ENCODE measurements at regions not wholly inside any gene's neighbourhood (a gene's known extent, or its start where the extent isn't known, plus 50 kb on each side); places are given as distances from the start of the nearest gene placed in this dataset.

GRCh38 chr6:14470101-14470500 lies 352.5 kb downstream of the CD83 start:
- Histone ChIP-seq H3K4me3 (no peak overlapping the region), H3K36me3 (replicated peaks; ENCODE audit: insufficient read depth, low read depth) (no peaks in the 10 kb centered on the region), H3K9me3 (ENCODE audit: low read depth) (no peaks in the 10 kb centered on the region), H3K79me2 (no peaks in the 10 kb centered on the region), H2AFZ (no peak overlapping the region), H3K4me2 (no peak overlapping the region), H3K27ac (no peak overlapping the region), H4K20me1 (ENCODE audit: insufficient read depth, poor library complexity, severe bottlenecking) (no peaks in the 10 kb centered on the region), H3K27me3 (no peaks in the 10 kb centered on the region), H3K9me2 (replicated peaks; ENCODE audit: insufficient read depth) (no peaks in the 10 kb centered on the region), H3K4me1 (ENCODE audit: insufficient read depth) (no peaks in the 10 kb centered on the region)
- DNase-seq (ENCODE audit: low spot score) = no peak
- 77% methylated on average over 3 of the region's 3 CpGs for WGBS (ENCODE audit: low lambda C conversion rate, missing lambda C conversion rate)
- TF ChIP-seq EZH2 (IDR thresholded peaks at IDR 0.05; ENCODE audit: borderline replicate concordance) (no peak), EZH2phosphoT487 (IDR thresholded peaks at IDR 0.05; ENCODE audit: low read depth, severe bottlenecking, unreplicated experiment) (no peak), CTCF (IDR thresholded peaks at IDR 0.05; ENCODE audit: poor library complexity) (no peak)

GRCh38 chr6:14470671-14471070 lies 353.1 kb downstream of the CD83 start:
- Histone ChIP-seq H3K36me3 (replicated peaks; ENCODE audit: insufficient read depth, low read depth) (no peaks in the 10 kb centered on the region), H2AFZ (no peak overlapping the region), H3K79me2 (no peaks in the 10 kb centered on the region), H3K27me3 (no peaks in the 10 kb centered on the region), H3K4me2 (no peak overlapping the region), H3K9me3 (ENCODE audit: low read depth) (no peaks in the 10 kb centered on the region), H3K4me3 (no peak overlapping the region), H3K27ac (no peak overlapping the region), H3K9me2 (replicated peaks; ENCODE audit: insufficient read depth) (no peaks in the 10 kb centered on the region), H4K20me1 (ENCODE audit: insufficient read depth, poor library complexity, severe bottlenecking) (no peaks in the 10 kb centered on the region), H3K4me1 (ENCODE audit: insufficient read depth) (no peaks in the 10 kb centered on the region)
- WGBS (ENCODE audit: low lambda C conversion rate, missing lambda C conversion rate) = 64% methylated on average over 3 of the region's 3 CpGs
- TF ChIP-seq EZH2phosphoT487 (IDR thresholded peaks at IDR 0.05; ENCODE audit: low read depth, severe bottlenecking, unreplicated experiment) (no peak), CTCF (IDR thresholded peaks at IDR 0.05; ENCODE audit: poor library complexity) (no peak), EZH2 (IDR thresholded peaks at IDR 0.05; ENCODE audit: borderline replicate concordance) (no peak)
- DNase-seq (ENCODE audit: low spot score) = no peak

- Histone ChIP-seq H3K36me3 (replicated peaks; ENCODE audit: insufficient read depth, low read depth) (no peaks in the 10 kb centered on the region), H4K20me1 (ENCODE audit: insufficient read depth, poor library complexity, severe bottlenecking) (no peaks in the 10 kb centered on the region), H3K27me3 (no peaks in the 10 kb centered on the region), H3K4me2 (no peak overlapping the region), H3K4me1 (ENCODE audit: insufficient read depth) (peaks cover 7% of the 10 kb centered on the region), H2AFZ (no peak overlapping the region), H3K9me2 (replicated peaks; ENCODE audit: insufficient read depth) (no peaks in the 10 kb centered on the region), H3K27ac (no peak overlapping the region), H3K9me3 (ENCODE audit: low read depth) (no peaks in the 10 kb centered on the region), H3K79me2 (no peaks in the 10 kb centered on the region), H3K4me3 (no peak overlapping the region)
- DNase-seq (ENCODE audit: low spot score) = no peak
- WGBS (ENCODE audit: low lambda C conversion rate, missing lambda C conversion rate) = 97% methylated on average over 3 of the region's 3 CpGs
- TF ChIP-seq EZH2phosphoT487 (IDR thresholded peaks at IDR 0.05; ENCODE audit: low read depth, severe bottlenecking, unreplicated experiment) = no peak
- no peak for TF ChIP-seq EZH2 (IDR thresholded peaks at IDR 0.05; ENCODE audit: borderline replicate concordance)
- no peak for TF ChIP-seq CTCF (IDR thresholded peaks at IDR 0.05; ENCODE audit: poor library complexity)
Observed at GRCh38 chr6:14472255-14472985, 354.8 kb downstream of the CD83 start.
